ENCODE measurements at regions not wholly inside any gene's neighbourhood (a gene's known extent, or its start where the extent isn't known, plus 50 kb on each side); places are given as distances from the start of the nearest gene placed in this dataset.

DNA sequence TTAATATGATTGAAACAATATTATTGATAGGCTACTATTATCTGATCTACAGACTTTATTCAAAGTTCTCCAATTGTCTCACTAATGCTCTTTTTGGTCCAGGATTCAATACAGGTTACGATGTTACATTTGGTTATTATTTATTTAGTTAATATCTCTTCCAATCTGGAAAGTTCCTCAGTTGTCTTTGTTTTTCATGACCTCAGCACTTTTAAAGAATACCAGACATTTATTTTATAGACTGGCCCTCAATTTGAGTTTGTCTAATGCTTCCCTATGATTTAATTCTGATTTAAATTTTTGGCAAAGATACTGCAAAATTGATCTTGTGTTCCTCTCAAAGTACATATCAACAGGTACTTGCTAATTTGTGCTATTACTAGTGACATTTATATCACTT is 937.4 kb downstream of the KCNMA1 start:
- TF ChIP-seq POLR2A (IDR thresholded peaks at IDR 0.05; ENCODE audit: control extremely low read depth in 1 of 2, low read depth in 2 of 2, low read length in 2 of 2), result no peak
- TF ChIP-seq TAF1 (IDR thresholded peaks at IDR 0.05; ENCODE audit: low read depth, low read length), result no peak
- no peak for TF ChIP-seq FOSL1 (IDR thresholded peaks at IDR 0.05; ENCODE audit: insufficient read depth, low read depth, low read length)
- TF ChIP-seq, protein P1, sequence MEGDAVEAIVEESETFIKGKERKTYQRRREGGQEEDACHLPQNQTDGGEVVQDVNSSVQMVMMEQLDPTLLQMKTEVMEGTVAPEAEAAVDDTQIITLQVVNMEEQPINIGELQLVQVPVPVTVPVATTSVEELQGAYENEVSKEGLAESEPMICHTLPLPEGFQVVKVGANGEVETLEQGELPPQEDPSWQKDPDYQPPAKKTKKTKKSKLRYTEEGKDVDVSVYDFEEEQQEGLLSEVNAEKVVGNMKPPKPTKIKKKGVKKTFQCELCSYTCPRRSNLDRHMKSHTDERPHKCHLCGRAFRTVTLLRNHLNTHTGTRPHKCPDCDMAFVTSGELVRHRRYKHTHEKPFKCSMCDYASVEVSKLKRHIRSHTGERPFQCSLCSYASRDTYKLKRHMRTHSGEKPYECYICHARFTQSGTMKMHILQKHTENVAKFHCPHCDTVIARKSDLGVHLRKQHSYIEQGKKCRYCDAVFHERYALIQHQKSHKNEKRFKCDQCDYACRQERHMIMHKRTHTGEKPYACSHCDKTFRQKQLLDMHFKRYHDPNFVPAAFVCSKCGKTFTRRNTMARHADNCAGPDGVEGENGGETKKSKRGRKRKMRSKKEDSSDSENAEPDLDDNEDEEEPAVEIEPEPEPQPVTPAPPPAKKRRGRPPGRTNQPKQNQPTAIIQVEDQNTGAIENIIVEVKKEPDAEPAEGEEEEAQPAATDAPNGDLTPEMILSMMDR (IDR thresholded peaks at IDR 0.05; ENCODE audit: control extremely low read depth in 1 of 3, insufficient read depth in 1 of 3, low read depth in 1 of 3, low read length in 3 of 3), result no peak
- no peak for TF ChIP-seq RBBP5 (IDR thresholded peaks at IDR 0.05; ENCODE audit: borderline replicate concordance, low read depth, low read length)
- TF ChIP-seq HDAC6 (IDR thresholded peaks at IDR 0.05; ENCODE audit: low read depth, low read length), result no peak
- TF ChIP-seq ASH2L (IDR thresholded peaks at IDR 0.05; ENCODE audit: low read length), result no peak
- TF ChIP-seq, protein P2, sequence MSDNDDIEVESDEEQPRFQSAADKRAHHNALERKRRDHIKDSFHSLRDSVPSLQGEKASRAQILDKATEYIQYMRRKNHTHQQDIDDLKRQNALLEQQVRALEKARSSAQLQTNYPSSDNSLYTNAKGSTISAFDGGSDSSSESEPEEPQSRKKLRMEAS (IDR thresholded peaks at IDR 0.05), result no peak
- TF ChIP-seq, protein P3, sequence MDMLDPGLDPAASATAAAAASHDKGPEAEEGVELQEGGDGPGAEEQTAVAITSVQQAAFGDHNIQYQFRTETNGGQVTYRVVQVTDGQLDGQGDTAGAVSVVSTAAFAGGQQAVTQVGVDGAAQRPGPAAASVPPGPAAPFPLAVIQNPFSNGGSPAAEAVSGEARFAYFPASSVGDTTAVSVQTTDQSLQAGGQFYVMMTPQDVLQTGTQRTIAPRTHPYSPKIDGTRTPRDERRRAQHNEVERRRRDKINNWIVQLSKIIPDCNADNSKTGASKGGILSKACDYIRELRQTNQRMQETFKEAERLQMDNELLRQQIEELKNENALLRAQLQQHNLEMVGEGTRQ (IDR thresholded peaks at IDR 0.05; ENCODE audit: low read length), result no peak
- TF ChIP-seq CREB1 (IDR thresholded peaks at IDR 0.05), result no peak
- TF ChIP-seq EGR1 (IDR thresholded peaks at IDR 0.05; ENCODE audit: borderline replicate concordance, low read depth, low read length), result no peak
- TF ChIP-seq CHD2 (IDR thresholded peaks at IDR 0.05; ENCODE audit: low read length), result no peak
- TF ChIP-seq ZNF274 (IDR thresholded peaks at IDR 0.05; ENCODE audit: borderline replicate concordance, extremely low read depth, low read length), result no peak
